Endodermal cell (in vitro differentiated cells): ENCODE measurements at regions not wholly inside any gene's neighbourhood (a gene's known extent, or its start where the extent isn't known, plus 50 kb on each side); places are given as distances from the start of the nearest gene placed in this dataset.

ENCODE experiments used
- DNase-seq: peaks from one replicate; pipeline ENCODE4 v3.0.0-alpha.2; 2017
- H3K27ac ChIP-seq: 2 replicates; pipeline ENCODE4 v1.5.1; 2013; ENCODE audit warnings: mild to moderate bottlenecking, low read depth, low read length, moderate library complexity
- H3K27me3 ChIP-seq: 2 replicates; pipeline ENCODE4 v1.6.1; 2013; ENCODE audit warnings: mild to moderate bottlenecking, low read length, moderate library complexity; ENCODE audit not compliant: insufficient read depth, control insufficient read depth, poor library complexity, severe bottlenecking
- H3K36me3 ChIP-seq: 2 replicates; pipeline ENCODE4 v1.7.0; 2013; ENCODE audit warnings: mild to moderate bottlenecking, low read length, moderate library complexity; ENCODE audit not compliant: control insufficient read depth, insufficient read depth
- H3K4me1 ChIP-seq: one replicate; pipeline ENCODE4 v1.7.0; 2013; ENCODE audit warnings: low read length; ENCODE audit not compliant: control insufficient read depth, insufficient read depth
- H3K4me3 ChIP-seq: 2 replicates; pipeline ENCODE4 v1.5.1; 2013; ENCODE audit warnings: mild to moderate bottlenecking, low read length, moderate library complexity
- H3K9ac ChIP-seq: 2 replicates; pipeline ENCODE4 v1.6.1; 2013; ENCODE audit warnings: mild to moderate bottlenecking, low read length, moderate library complexity; ENCODE audit not compliant: poor library complexity, severe bottlenecking; ENCODE audit errors: extremely low read depth
- H3K9me3 ChIP-seq: 2 replicates; pipeline ENCODE4 v1.6.1; 2013; ENCODE audit warnings: mild to moderate bottlenecking, low read length, moderate library complexity; ENCODE audit not compliant: control insufficient read depth
- H3K27ac Mint-ChIP-seq: 2 replicates; pipeline ENCODE4 v1.8.0; 2020; ENCODE audit warnings: mixed read lengths
- H3K27me3 Mint-ChIP-seq: 2 replicates; pipeline ENCODE4 v1.8.0; 2021; ENCODE audit warnings: mild to moderate bottlenecking, mixed read lengths; ENCODE audit not compliant: insufficient read depth
- H3K36me3 Mint-ChIP-seq: 2 replicates; pipeline ENCODE4 v1.8.0; 2020; ENCODE audit warnings: low read depth, mixed read lengths
- H3K4me1 Mint-ChIP-seq: 2 replicates; pipeline ENCODE4 v1.8.0; 2020; ENCODE audit warnings: mixed read lengths
- H3K4me3 Mint-ChIP-seq: 2 replicates; pipeline ENCODE4 v1.8.0; 2020; ENCODE audit warnings: mild to moderate bottlenecking, moderate library complexity, mixed read lengths
- H3K9me3 Mint-ChIP-seq: 2 replicates; pipeline ENCODE4 v1.8.0; 2020; ENCODE audit warnings: mild to moderate bottlenecking, mixed read lengths
- CTCF ChIP-seq: fragments of 200-600 bp; sonication (generic); conservative IDR thresholded peaks from 2 replicates; pipeline ENCODE4 v1.5.0; 2021; ENCODE audit warnings: antibody characterized with exemption, mild to moderate bottlenecking
- WGBS, 2 experiments: methylation state at CpG; one replicate each; pipeline versions ENCODE4 v1.1.5 to v1.1.7; 2013; ENCODE audit warnings: missing lambda C conversion rate in 2 of 2, mixed read lengths in 1 of 2; ENCODE audit not compliant: insufficient coverage in 1 of 2, insufficient read length in 1 of 2; 5-methylcytosine and 5-hydroxymethylcytosine counted together

DNA sequence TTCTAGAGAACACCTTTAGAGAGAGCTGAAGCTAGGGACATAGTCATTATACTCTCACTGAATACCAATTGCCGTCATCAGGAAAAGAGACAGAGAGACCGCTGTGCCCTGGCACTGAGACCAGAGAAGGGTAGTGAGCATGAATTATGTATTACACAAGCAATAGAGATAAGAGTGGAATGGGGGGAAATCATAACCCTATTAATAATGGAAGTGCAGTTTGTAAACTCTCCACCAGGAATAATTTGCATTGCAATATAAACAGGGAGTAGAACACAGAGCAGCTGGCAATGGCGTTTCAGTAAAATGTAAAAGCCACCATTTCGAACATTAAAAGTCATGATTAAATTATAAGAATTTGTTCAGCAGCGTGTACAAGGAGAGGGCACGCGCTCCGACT, 244.5 kb downstream of the MAFB start:
- Histone ChIP-seq H3K9me3 (no peaks in the 10 kb centered on the region), H3K36me3 (no peaks in the 10 kb centered on the region), H3K4me1 (no peaks in the 10 kb centered on the region), H3K27ac (no peak overlapping the region), H3K4me3 (no peak overlapping the region), H3K9ac (no peak overlapping the region), H3K27me3 (no peaks in the 10 kb centered on the region)
- Mint-ChIP-seq H3K4me3 (no peak overlapping the region), H3K9me3 (no peaks in the 10 kb centered on the region), H3K27me3 (peaks cover 2% of the 10 kb centered on the region), H3K4me1 (peaks cover 18% of the 10 kb centered on the region), H3K36me3 (no peaks in the 10 kb centered on the region), H3K27ac (no peak overlapping the region)
- no peak for TF ChIP-seq CTCF
- DNase-seq, result no peak
- 95 to 99% methylated on average over 8 of the region's 8 CpGs for WGBS, 2 experiments

DNA sequence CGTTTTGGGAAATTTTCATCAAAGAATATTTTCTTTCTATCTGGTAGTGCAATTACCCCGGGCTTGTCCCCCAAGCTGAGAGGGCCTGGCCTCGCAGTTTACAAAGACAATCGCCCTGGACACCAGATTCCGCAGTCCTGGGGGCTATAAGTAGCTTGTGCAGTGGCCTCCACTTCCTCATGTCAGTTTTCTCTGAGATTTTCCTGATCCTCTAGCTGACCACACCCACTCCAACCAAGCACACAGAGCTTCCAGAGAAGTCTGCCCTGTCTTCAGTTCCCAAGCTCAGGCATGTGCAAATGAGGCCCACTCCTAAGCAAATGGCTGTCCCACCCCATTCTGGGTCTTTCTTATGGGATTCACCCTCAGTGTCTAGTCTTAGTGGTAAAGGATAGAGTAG, 245.3 kb downstream of the MAFB start:
- no peak overlapping the region for H3K4me3 ChIP-seq
- H3K36me3 ChIP-seq, result no peaks in the 10 kb centered on the region
- TF ChIP-seq CTCF, result no peak

GRCh38 chr20:40442181-40442963, 246.7 kb downstream of the MAFB start:
- H3K4me3 Mint-ChIP-seq, result no peak overlapping the region
- no peak overlapping the region for H3K27ac Mint-ChIP-seq
- DNase-seq, result peak; percentile 77
- Histone ChIP-seq H3K4me1 (no peaks in the 10 kb centered on the region), H3K9ac (no peak overlapping the region), H3K27me3 (no peaks in the 10 kb centered on the region), H3K4me3 (no peak overlapping the region), H3K9me3 (no peaks in the 10 kb centered on the region), H3K36me3 (no peaks in the 10 kb centered on the region), H3K27ac (no peak overlapping the region)
- no peaks in the 10 kb centered on the region for H3K27me3 Mint-ChIP-seq
- 85 to 96% methylated on average over 6 to 8 of the region's 8 CpGs for WGBS, 2 experiments
- peak; percentile 75 for TF ChIP-seq CTCF
- peaks cover 17% of the 10 kb centered on the region for H3K4me1 Mint-ChIP-seq
- H3K36me3 Mint-ChIP-seq, result no peaks in the 10 kb centered on the region
- H3K9me3 Mint-ChIP-seq, result no peaks in the 10 kb centered on the region

More for the DNA sequence above, 245.3 kb downstream of the MAFB start:
- no peaks in the 10 kb centered on the region for H3K27me3 ChIP-seq
- H3K9ac ChIP-seq, result no peak overlapping the region
- Mint-ChIP-seq H3K36me3 (no peaks in the 10 kb centered on the region), H3K9me3 (no peaks in the 10 kb centered on the region), H3K4me1 (peaks cover 18% of the 10 kb centered on the region), H3K4me3 (no peak overlapping the region), H3K27ac (no peak overlapping the region), H3K27me3 (peaks cover 2% of the 10 kb centered on the region)
- H3K27ac ChIP-seq, result no peak overlapping the region
- no peak for DNase-seq
- H3K4me1 ChIP-seq, result no peaks in the 10 kb centered on the region
- WGBS, 2 experiments, result 86 to 87% methylated on average over 4 to 5 of the region's 5 CpGs
- H3K9me3 ChIP-seq, result no peaks in the 10 kb centered on the region
